A673 (cell line): ENCODE measurements at regions not wholly inside any gene's neighbourhood (a gene's known extent, or its start where the extent isn't known, plus 50 kb on each side); places are given as distances from the start of the nearest gene placed in this dataset.

Experiments
- CTCF ChIP-seq: fragments of 300-800, 200-600 bp; sonication (generic); conservative IDR thresholded peaks from 2 replicates; pipeline ENCODE4 v1.5.1; 2017; ENCODE audit warnings: low read depth, mild to moderate bottlenecking, antibody characterized with exemption, low read length, moderate library complexity, mixed read lengths
- EZH2 ChIP-seq: fragments of 200-600 bp; sonication (generic); IDR thresholded peaks from 2 replicates; pipeline ENCODE4 v1.6.1; 2017; ENCODE audit warnings: borderline replicate concordance, low read depth, mild to moderate bottlenecking, mixed read lengths, antibody characterized with exemption, low read length; ENCODE audit not compliant: poor library complexity, severe bottlenecking

- TF ChIP-seq CTCF = no peak
- TF ChIP-seq EZH2 = no peak
These were observed 197.5 kb downstream of the RGS3 start for GRCh38 chr9:113661074-113661473.
